H1 (cell line): ENCODE measurements at regions not wholly inside any gene's neighbourhood (a gene's known extent, or its start where the extent isn't known, plus 50 kb on each side); places are given as distances from the start of the nearest gene placed in this dataset.

ENCODE experiments used
- CTCF ChIA-PET: fragments of 300-600 bp; sonication (Branson Sonifier 250); formaldehyde crosslinking; loops from one replicate; lab custom pipeline; 2021; ENCODE audit not compliant: partially characterized antibody; lab: Charles Lee
- POLR2A ChIA-PET: fragments of 300-600 bp; sonication (Branson Sonifier 250); formaldehyde crosslinking; loops from one replicate; lab custom pipeline; 2021; ENCODE audit warnings: inconsistent platforms; ENCODE audit not compliant: partially characterized antibody; lab: Charles Lee
- DNase-seq, 2 experiments: peaks; one replicate each; pipeline versions ENCODE4 v3.0.0 to v3.0.0-alpha.2; 2010 to 2022; ENCODE audit warnings: low spot score in 2 of 2, low read depth in 1 of 2, mixed read lengths in 1 of 2
- FAIRE-seq: peaks from 2 replicates; lab custom pipeline; 2011; peaks lifted over from hg19 to GRCh38; lab: Jason Lieb, UNC
- H2AFZ ChIP-seq: 2 replicates; pipeline ENCODE4 v1.8.1; 2012; ENCODE audit warnings: low read length, inconsistent platforms
- H2AK5ac ChIP-seq: 2 replicates; pipeline ENCODE4 v1.6.1; 2013; ENCODE audit warnings: low read depth, low read length
- H2BK120ac ChIP-seq: replicated peaks from 2 replicates; pipeline ENCODE3; 2013; ENCODE audit warnings: low read depth, low read length, inconsistent platforms
- H2BK12ac ChIP-seq: 2 replicates; pipeline ENCODE4 v1.6.1; 2013; ENCODE audit warnings: low read depth, low read length
- H2BK15ac ChIP-seq: 2 replicates; pipeline ENCODE4 v1.6.1; 2013; ENCODE audit warnings: low read length
- H2BK20ac ChIP-seq: 2 replicates; pipeline ENCODE4 v1.6.1; 2013; ENCODE audit warnings: low read length
- H2BK5ac ChIP-seq: 2 replicates; pipeline ENCODE4 v1.6.1; 2013; ENCODE audit warnings: low read depth, low read length
- H3K14ac ChIP-seq: 2 replicates; pipeline ENCODE4 v1.6.1; 2013; ENCODE audit warnings: inconsistent platforms; ENCODE audit not compliant: insufficient read length
- H3K18ac ChIP-seq: 2 replicates; pipeline ENCODE4 v1.6.1; 2013; ENCODE audit warnings: low read length; ENCODE audit errors: extremely low read depth
- H3K23ac ChIP-seq: 2 replicates; pipeline ENCODE4 v1.6.1; 2013; ENCODE audit warnings: inconsistent platforms; ENCODE audit not compliant: insufficient read length
- H3K23me2 ChIP-seq: 2 replicates; pipeline ENCODE4 v1.6.1; 2013; ENCODE audit warnings: low read depth, low read length
- H3K27ac ChIP-seq: 2 replicates; pipeline ENCODE4 v1.6.1; 2011; ENCODE audit warnings: low read depth, low read length, inconsistent platforms
- H3K27me3 ChIP-seq, 4 experiments: replicated peaks in 1 of 4; 1 replicate in 1 of 4; 2 replicates in 3 of 4; pipeline versions ENCODE4 v1.6.1 to v1.8.1; 2011 to 2013; ENCODE audit warnings: low read length in 3 of 4, mild to moderate bottlenecking in 3 of 4, inconsistent platforms in 2 of 4, mixed read lengths in 2 of 4, moderate library complexity in 1 of 4; ENCODE audit not compliant: control insufficient read depth in 3 of 4, insufficient read depth in 3 of 4; ENCODE audit errors: extremely low read depth in 1 of 4
- H3K36me3 ChIP-seq, 4 experiments: 2 replicates each; pipeline versions ENCODE4 v1.6.1 to v1.8.1; 2011 to 2013; ENCODE audit warnings: mild to moderate bottlenecking in 4 of 4, low read length in 3 of 4, moderate library complexity in 2 of 4, control low read depth in 1 of 4, inconsistent platforms in 1 of 4; ENCODE audit not compliant: insufficient read depth in 4 of 4, control insufficient read depth in 2 of 4
- H3K4ac ChIP-seq: replicated peaks from 2 replicates; pipeline ENCODE3; 2013; ENCODE audit warnings: low read length, low read depth, mixed read lengths, inconsistent platforms; ENCODE audit not compliant: insufficient read length
- H3K4me1 ChIP-seq, 4 experiments: replicated peaks in 1 of 4; 1 replicate in 1 of 4; 2 replicates in 3 of 4; pipeline versions ENCODE4 v1.6.1 to v1.8.1; 2011 to 2013; ENCODE audit warnings: low read length in 3 of 4, inconsistent platforms in 2 of 4, mixed read lengths in 1 of 4; ENCODE audit not compliant: insufficient read depth in 4 of 4, control insufficient read depth in 3 of 4
- H3K4me2 ChIP-seq, 2 experiments: 2 replicates each; pipeline versions ENCODE4 v1.6.1 to v1.8.1; 2011 to 2013; ENCODE audit warnings: low read depth in 2 of 2, low read length in 2 of 2, control low read depth in 1 of 2, inconsistent platforms in 1 of 2, mild to moderate bottlenecking in 1 of 2; ENCODE audit not compliant: insufficient read depth in 1 of 2
- H3K4me3 ChIP-seq, 4 experiments: fragments of 200-600, 300-600 bp in 1 of 4; sonication (generic), shearing (Covaris generic), sonication (Bioruptor Twin) in 1 of 4; 2 replicates each; pipeline versions ENCODE4 v1.5.1 to v1.8.1; 2011 to 2016; ENCODE audit warnings: low read length in 4 of 4, low read depth in 3 of 4, control low read depth in 2 of 4, inconsistent platforms in 2 of 4, mild to moderate bottlenecking in 2 of 4, mixed read lengths in 1 of 4, moderate library complexity in 1 of 4; ENCODE audit not compliant: insufficient read depth in 2 of 4; ENCODE audit errors: extremely low read depth in 1 of 4
- H3K56ac ChIP-seq: replicated peaks from 2 replicates; pipeline ENCODE3; 2013; ENCODE audit warnings: low read depth, mild to moderate bottlenecking, mixed read lengths, low read length, inconsistent platforms; ENCODE audit not compliant: insufficient read length
- H3K79me1 ChIP-seq: 2 replicates; pipeline ENCODE4 v1.6.1; 2013; ENCODE audit warnings: low read depth, low read length, control low read depth
- H3K79me2 ChIP-seq, 2 experiments: 2 replicates each; pipeline versions ENCODE4 v1.6.1 to v1.8.1; 2012 to 2013; ENCODE audit warnings: low read length in 2 of 2, mild to moderate bottlenecking in 2 of 2, inconsistent platforms in 1 of 2; ENCODE audit not compliant: insufficient read depth in 2 of 2, control insufficient read depth in 1 of 2
- H3K9ac ChIP-seq, 4 experiments: replicated peaks in 1 of 4; 1 replicate in 1 of 4; 2 replicates in 3 of 4; pipeline versions ENCODE4 v1.6.1 to v1.8.1; 2011 to 2013; ENCODE audit warnings: low read depth in 3 of 4, low read length in 3 of 4, control low read depth in 2 of 4, mild to moderate bottlenecking in 2 of 4, moderate library complexity in 2 of 4, inconsistent platforms in 1 of 4; ENCODE audit errors: extremely low read depth in 1 of 4
- H3K9me3 ChIP-seq, 2 experiments: 2 replicates each; pipeline versions ENCODE4 v1.6.1 to v1.8.1; 2012 to 2013; ENCODE audit warnings: mild to moderate bottlenecking in 2 of 2, moderate library complexity in 2 of 2, control low read depth in 1 of 2, inconsistent platforms in 1 of 2, low read depth in 1 of 2, low read length in 1 of 2, mixed read lengths in 1 of 2; ENCODE audit not compliant: insufficient read depth in 2 of 2
- H4K20me1 ChIP-seq, 2 experiments: replicated peaks in 1 of 2; 2 replicates each; pipeline versions ENCODE3 to v1.8.1; 2011 to 2013; ENCODE audit warnings: inconsistent platforms in 2 of 2, low read length in 2 of 2, mild to moderate bottlenecking in 1 of 2; ENCODE audit not compliant: insufficient read depth in 2 of 2, control insufficient read depth in 1 of 2
- H4K5ac ChIP-seq: 2 replicates; pipeline ENCODE4 v1.6.1; 2013; ENCODE audit warnings: low read length, low read depth, mixed read lengths, inconsistent platforms; ENCODE audit not compliant: insufficient read length
- H4K8ac ChIP-seq: 2 replicates; pipeline ENCODE4 v1.8.0; 2013; ENCODE audit warnings: mild to moderate bottlenecking, moderate library complexity, low read length, inconsistent platforms; ENCODE audit not compliant: insufficient read depth; ENCODE audit errors: extremely low read depth
- H4K91ac ChIP-seq: replicated peaks from 2 replicates; pipeline ENCODE3; 2013; ENCODE audit warnings: low read length, mixed read lengths, inconsistent platforms; ENCODE audit not compliant: insufficient read length
- CREB1 ChIP-seq: IDR thresholded peaks from 2 replicates; pipeline ENCODE4 v1.6.1; 2012; ENCODE audit warnings: inconsistent platforms
- RFX5 ChIP-seq: IDR thresholded peaks from 2 replicates; pipeline ENCODE4 v1.6.1; 2011; ENCODE audit warnings: low read depth, low read length, improper control_type of control experiment, borderline replicate concordance
- SIRT6 ChIP-seq: IDR thresholded peaks from one replicate; pipeline ENCODE4 v1.7.1; 2012; ENCODE audit warnings: low read length, inconsistent platforms
- TAF1 ChIP-seq: IDR thresholded peaks from 2 replicates; pipeline ENCODE4 v1.6.1; 2011; ENCODE audit warnings: mild to moderate bottlenecking, low read depth, low read length
- WGBS, 2 experiments: shearing (Covaris generic) in 1 of 2; methylation state at CpG; one replicate each; pipeline versions ENCODE4 v1.1.6 to v1.1.7; 2013 to 2015; ENCODE audit warnings: low lambda C conversion rate in 2 of 2, mixed read lengths in 2 of 2, inconsistent platforms in 1 of 2, low coverage in 1 of 2, missing lambda C conversion rate in 1 of 2; ENCODE audit not compliant: insufficient replicate concordance in 2 of 2, insufficient coverage in 1 of 2, insufficient read length in 1 of 2; ENCODE audit errors: extremely low coverage in 1 of 2, missing lambda C conversion rate in 1 of 2; 5-methylcytosine and 5-hydroxymethylcytosine counted together

GRCh38 chr6:101312652-101313051 is 80.9 kb upstream of the GRIK2 start:
- no peak for DNase-seq
- 95% methylated on average over 2 of the region's 2 CpGs; no CpG with 5 or more reads in 1 of the 2 experiments for WGBS, 2 experiments

More at GRCh38 chr6:101312652-101313051, 80.9 kb upstream of the GRIK2 start:
- Histone ChIP-seq H4K5ac (no peak overlapping the region), H3K23ac (no peak overlapping the region), H3K4me3 (no peak overlapping the region), H3K79me2 (no peaks in the 10 kb centered on the region), H4K91ac (no peak overlapping the region), H3K79me1 (no peaks in the 10 kb centered on the region), H2AK5ac (no peak overlapping the region), H3K4me1 (no peaks in the 10 kb centered on the region), H2BK12ac (no peak overlapping the region), H3K56ac (no peak overlapping the region), H3K4ac (no peak overlapping the region), H3K14ac (no peak overlapping the region), H4K20me1 (no peaks in the 10 kb centered on the region), H2AFZ (no peak overlapping the region), H2BK5ac (no peak overlapping the region), H3K27ac (no peak overlapping the region), H2BK120ac (no peak overlapping the region), H3K27me3 (no peaks in the 10 kb centered on the region), H3K36me3 (no peaks in the 10 kb centered on the region), H2BK15ac (no peak overlapping the region), H2BK20ac (no peak overlapping the region), H3K4me2 (no peak overlapping the region), H3K23me2 (no peaks in the 10 kb centered on the region), H3K18ac (no peak overlapping the region), H3K9ac (no peak overlapping the region), H4K8ac (no peak overlapping the region), H3K9me3 (no peaks in the 10 kb centered on the region)
- FAIRE-seq: no peak
- POLR2A ChIA-PET: no interaction called here
- CTCF ChIA-PET: interaction anchor here (1.0 kb wide), 1 partner anchor 15 kb away, joined by 3 read pairs; no protein-coding TSS in a partner anchor
- TF ChIP-seq CREB1 (no peak), TAF1 (no peak), RFX5 (no peak), SIRT6 (no peak)
- TF ChIP-seq, all 59 proteins: peak for 0
